GM10248 (cell line): ENCODE measurements at regions not wholly inside any gene's neighbourhood (a gene's known extent, or its start where the extent isn't known, plus 50 kb on each side); places are given as distances from the start of the nearest gene placed in this dataset.

ENCODE experiments used
- CTCF ChIA-PET: fragments of 300-600 bp; sonication (Branson Sonifier 250); formaldehyde crosslinking; extraction: SDS; loops from one replicate; lab custom pipeline; 2021; ENCODE audit warnings: antibody characterized with exemption; lab: Yijun Ruan, JAX
- POLR2A ChIA-PET: fragments of 350-650 bp; sonication (Branson Sonifier 250); formaldehyde crosslinking; extraction: SDS; loops from one replicate; lab custom pipeline; 2020; ENCODE audit warnings: antibody characterized with exemption; lab: Yijun Ruan, JAX
- DNase-seq: peaks from one replicate; pipeline ENCODE4 v3.0.0; 2012; ENCODE audit errors: extremely low spot score
- TF ChIP-seq, protein P1 (sequence below): IDR thresholded peaks from 2 replicates; pipeline ENCODE4 v1.5.1; 2012; ENCODE audit warnings: mild to moderate bottlenecking, low read depth; ENCODE audit errors: extremely low read depth, missing control alignments, control extremely low read depth

DNA sequence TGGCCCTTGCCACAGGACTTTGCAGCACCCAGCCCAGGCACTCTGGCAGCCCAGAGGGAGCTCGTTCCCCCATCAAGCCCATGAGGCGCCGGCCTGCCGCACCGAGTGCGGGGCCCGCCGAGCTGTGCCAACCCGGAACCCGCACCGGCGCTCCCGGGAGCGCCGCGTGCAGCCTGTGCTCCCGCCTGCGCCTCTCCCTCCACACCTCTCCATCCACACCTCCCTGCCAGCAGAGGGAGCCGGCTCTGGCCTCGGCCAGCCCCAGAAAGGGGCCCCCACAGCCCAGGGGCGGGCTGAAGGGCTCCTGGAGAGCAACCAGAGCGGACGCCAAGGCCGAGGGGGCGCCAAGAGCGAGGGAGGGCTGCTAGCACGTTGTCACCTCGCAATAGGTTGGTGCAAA lies 268.8 kb downstream of the MID1IP1 start:
- TF ChIP-seq, protein P1, sequence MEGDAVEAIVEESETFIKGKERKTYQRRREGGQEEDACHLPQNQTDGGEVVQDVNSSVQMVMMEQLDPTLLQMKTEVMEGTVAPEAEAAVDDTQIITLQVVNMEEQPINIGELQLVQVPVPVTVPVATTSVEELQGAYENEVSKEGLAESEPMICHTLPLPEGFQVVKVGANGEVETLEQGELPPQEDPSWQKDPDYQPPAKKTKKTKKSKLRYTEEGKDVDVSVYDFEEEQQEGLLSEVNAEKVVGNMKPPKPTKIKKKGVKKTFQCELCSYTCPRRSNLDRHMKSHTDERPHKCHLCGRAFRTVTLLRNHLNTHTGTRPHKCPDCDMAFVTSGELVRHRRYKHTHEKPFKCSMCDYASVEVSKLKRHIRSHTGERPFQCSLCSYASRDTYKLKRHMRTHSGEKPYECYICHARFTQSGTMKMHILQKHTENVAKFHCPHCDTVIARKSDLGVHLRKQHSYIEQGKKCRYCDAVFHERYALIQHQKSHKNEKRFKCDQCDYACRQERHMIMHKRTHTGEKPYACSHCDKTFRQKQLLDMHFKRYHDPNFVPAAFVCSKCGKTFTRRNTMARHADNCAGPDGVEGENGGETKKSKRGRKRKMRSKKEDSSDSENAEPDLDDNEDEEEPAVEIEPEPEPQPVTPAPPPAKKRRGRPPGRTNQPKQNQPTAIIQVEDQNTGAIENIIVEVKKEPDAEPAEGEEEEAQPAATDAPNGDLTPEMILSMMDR, result no peak
- no peak for DNase-seq
- ChIA-PET POLR2A (no interaction called here), CTCF (no interaction called here)

DNA sequence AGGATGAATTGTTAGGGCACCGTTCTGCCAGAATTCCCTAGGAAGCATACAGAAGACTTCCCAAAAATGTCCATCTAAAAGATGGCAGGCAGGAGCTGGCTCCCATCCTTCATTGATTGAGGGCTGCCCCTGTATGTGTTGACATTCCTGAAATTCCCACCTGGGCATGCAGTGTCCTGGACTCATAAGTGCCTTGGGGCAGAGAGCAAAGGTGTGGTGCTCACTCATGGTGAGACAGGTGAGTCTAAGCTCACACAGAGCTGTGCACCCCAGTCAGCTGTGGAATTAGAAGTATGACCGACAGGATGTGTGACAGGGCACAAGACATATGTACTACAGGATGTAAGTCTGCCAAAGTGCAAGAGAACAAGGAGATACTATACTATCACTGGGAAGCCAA lies 271.9 kb downstream of the MID1IP1 start:
- ChIA-PET CTCF (interaction anchor here (1.3 kb wide), 1 partner anchor 10 kb away, joined by 4 read pairs; no protein-coding TSS in a partner anchor), POLR2A (no interaction called here)
- DNase-seq, result no peak
- TF ChIP-seq, protein P1, result no peak

- TF ChIP-seq, protein P1, result no peak
- CTCF ChIA-PET, result no interaction called here
- POLR2A ChIA-PET, result no interaction called here
- no peak for DNase-seq
These were observed 295.3 kb downstream of the MID1IP1 start for GRCh38 chrX:39096599-39096998.

DNA sequence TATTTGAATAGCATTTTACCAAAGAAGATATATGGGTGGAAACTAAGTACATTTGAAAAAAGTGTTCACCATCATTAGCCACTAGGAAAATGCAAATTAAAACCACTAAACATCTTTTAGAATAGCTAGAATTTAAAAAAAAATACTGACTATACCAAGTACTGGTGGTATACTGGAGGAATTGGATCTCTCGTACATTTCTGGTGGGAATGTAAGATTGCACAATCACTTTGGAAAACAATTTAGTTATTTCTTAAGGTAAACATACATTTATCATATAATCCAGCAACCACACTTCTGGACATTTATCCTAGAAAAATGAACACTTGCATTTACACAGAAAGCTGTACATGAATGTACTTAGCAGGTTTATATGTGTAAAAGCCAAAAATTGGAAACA lies 303.5 kb downstream of the MID1IP1 start:
- TF ChIP-seq, protein P1, result no peak
- no peak for DNase-seq
- POLR2A ChIA-PET, result no interaction called here
- CTCF ChIA-PET, result no interaction called here

DNA sequence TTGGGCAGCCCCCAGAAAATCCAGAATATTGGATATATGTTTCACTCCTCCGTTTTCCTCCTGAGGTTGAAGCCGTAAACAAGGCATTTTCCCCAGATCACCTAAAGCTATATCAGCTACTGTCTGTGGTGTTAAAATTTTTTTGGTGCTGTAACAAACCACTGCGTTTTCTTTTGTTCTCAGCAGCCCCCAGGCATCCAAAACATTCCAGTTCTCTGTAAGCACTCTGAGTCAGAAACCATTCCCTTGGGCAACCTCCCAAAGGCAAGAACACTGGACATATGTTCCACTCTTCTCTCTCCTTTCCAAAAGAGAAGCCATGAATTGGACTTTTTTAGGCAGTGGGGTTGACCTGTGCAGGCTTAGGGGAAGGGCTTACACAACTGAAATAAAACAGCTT lies 310.9 kb downstream of the MID1IP1 start:
- TF ChIP-seq, protein P1, result no peak
- no peak for DNase-seq
- ChIA-PET CTCF (no interaction called here), POLR2A (no interaction called here)

DNA sequence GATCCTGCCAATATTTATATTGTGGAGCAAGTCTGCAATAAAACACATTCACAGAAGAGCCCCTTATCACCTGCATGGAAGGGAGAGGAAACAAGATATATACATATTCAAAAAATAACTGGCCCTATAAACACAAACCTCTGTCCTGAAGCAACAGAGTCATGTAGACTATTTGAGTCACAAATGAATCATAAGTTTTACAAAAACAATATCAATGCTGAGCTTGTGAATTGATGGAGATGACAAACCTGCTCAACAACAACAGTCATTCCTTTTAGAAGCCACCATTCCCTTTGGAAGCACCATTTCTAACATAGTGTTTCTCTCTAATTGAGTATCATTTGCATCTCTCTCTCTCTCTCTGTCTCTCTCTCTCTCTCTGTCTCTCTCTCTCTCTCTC lies 313.9 kb downstream of the MID1IP1 start:
- TF ChIP-seq, protein P1, result no peak
- ChIA-PET POLR2A (no interaction called here), CTCF (no interaction called here)
- DNase-seq, result no peak

DNA sequence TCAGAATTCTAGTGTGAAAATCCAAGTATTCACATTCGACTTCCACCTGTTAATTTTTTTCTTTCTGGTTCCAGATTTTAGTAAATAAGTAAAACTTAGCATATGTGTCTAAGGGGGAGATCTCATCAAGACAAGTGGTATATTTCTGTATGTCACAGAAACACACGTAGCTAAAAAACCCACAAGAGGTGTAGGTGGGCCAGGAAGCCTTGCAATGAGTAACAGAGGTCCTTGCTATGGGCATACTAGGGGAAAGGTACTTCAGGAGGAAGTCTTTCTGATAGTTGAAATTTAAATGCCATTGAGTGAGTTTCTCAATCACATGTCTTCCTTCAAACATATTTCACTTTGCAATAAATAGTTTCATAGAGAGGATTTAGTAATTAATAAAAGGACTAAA lies 315.8 kb downstream of the MID1IP1 start:
- ChIA-PET POLR2A (no interaction called here), CTCF (no interaction called here)
- TF ChIP-seq, protein P1, result no peak
- no peak for DNase-seq
